Chondrocyte (in vitro differentiated cells): ENCODE measurements at regions not wholly inside any gene's neighbourhood (a gene's known extent, or its start where the extent isn't known, plus 50 kb on each side); places are given as distances from the start of the nearest gene placed in this dataset.

Source experiments
- DNase-seq: peaks from one replicate; pipeline ENCODE4 v3.0.0; 2021; ENCODE audit warnings: mixed read lengths, low spot score
- H3K27ac Mint-ChIP-seq: one replicate; pipeline ENCODE4 v1.8.0; 2021; ENCODE audit warnings: mild to moderate bottlenecking, moderate library complexity, mixed read lengths; ENCODE audit not compliant: unreplicated experiment
- H3K27me3 Mint-ChIP-seq: 2 replicates; pipeline ENCODE4 v1.8.0; 2021; ENCODE audit warnings: low read depth, mixed read lengths
- H3K36me3 Mint-ChIP-seq: 2 replicates; pipeline ENCODE4 v1.8.0; 2021; ENCODE audit warnings: low read depth, mixed read lengths
- H3K4me1 Mint-ChIP-seq: 2 replicates; pipeline ENCODE4 v1.8.0; 2021; ENCODE audit warnings: low read depth, mild to moderate bottlenecking, mixed read lengths
- H3K4me3 Mint-ChIP-seq: one replicate; pipeline ENCODE4 v1.8.0; 2021; ENCODE audit warnings: mild to moderate bottlenecking, moderate library complexity, mixed read lengths; ENCODE audit not compliant: unreplicated experiment
- H3K9me3 Mint-ChIP-seq: 2 replicates; pipeline ENCODE4 v1.8.0; 2021; ENCODE audit warnings: low read depth, mixed read lengths
- TF ChIP-seq, protein P1 (sequence below): fragments of 200-600 bp; sonication (generic); IDR thresholded peaks from 2 replicates; pipeline ENCODE4 v1.5.0; 2021; ENCODE audit warnings: antibody characterized with exemption, mild to moderate bottlenecking, moderate library complexity

- Mint-ChIP-seq H3K27me3 (peaks cover 3% of the 10 kb centered on the region), H3K9me3 (peaks cover 7% of the 10 kb centered on the region), H3K4me1 (peaks cover 10% of the 10 kb centered on the region), H3K4me3 (no peak overlapping the region), H3K27ac (no peak overlapping the region), H3K36me3 (peaks cover 2% of the 10 kb centered on the region)
- no peak for DNase-seq
- TF ChIP-seq, protein P1, sequence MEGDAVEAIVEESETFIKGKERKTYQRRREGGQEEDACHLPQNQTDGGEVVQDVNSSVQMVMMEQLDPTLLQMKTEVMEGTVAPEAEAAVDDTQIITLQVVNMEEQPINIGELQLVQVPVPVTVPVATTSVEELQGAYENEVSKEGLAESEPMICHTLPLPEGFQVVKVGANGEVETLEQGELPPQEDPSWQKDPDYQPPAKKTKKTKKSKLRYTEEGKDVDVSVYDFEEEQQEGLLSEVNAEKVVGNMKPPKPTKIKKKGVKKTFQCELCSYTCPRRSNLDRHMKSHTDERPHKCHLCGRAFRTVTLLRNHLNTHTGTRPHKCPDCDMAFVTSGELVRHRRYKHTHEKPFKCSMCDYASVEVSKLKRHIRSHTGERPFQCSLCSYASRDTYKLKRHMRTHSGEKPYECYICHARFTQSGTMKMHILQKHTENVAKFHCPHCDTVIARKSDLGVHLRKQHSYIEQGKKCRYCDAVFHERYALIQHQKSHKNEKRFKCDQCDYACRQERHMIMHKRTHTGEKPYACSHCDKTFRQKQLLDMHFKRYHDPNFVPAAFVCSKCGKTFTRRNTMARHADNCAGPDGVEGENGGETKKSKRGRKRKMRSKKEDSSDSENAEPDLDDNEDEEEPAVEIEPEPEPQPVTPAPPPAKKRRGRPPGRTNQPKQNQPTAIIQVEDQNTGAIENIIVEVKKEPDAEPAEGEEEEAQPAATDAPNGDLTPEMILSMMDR, result no peak
These were observed 57.2 kb upstream of the COMTD1 start for GRCh38 chr10:75292794-75293445.

DNA sequence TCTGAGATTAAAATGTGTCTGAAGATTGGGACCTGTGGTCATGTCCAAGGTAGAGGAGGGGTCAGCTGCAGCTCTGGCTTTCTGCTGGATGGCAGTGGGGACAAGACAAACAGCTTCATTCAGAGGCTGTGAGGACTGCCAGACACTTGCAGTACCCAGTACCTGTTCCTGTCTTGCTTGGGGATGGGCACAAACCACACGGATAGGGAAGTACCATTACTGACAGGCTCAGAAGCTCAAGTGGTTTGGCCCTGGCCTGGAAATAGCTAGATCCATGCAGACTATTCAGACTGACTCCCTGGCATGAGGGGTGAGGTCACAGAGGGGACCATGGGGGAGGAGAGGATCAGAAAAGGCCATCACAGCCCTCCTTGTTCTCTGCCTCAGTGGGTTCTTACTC lies 56.0 kb upstream of the COMTD1 start:
- Mint-ChIP-seq H3K4me3 (no peak overlapping the region), H3K27me3 (peaks cover 3% of the 10 kb centered on the region), H3K4me1 (peaks cover 10% of the 10 kb centered on the region), H3K9me3 (peaks cover 9% of the 10 kb centered on the region), H3K36me3 (peaks cover 2% of the 10 kb centered on the region), H3K27ac (no peak overlapping the region)
- TF ChIP-seq, protein P1, result no peak
- no peak for DNase-seq

DNA sequence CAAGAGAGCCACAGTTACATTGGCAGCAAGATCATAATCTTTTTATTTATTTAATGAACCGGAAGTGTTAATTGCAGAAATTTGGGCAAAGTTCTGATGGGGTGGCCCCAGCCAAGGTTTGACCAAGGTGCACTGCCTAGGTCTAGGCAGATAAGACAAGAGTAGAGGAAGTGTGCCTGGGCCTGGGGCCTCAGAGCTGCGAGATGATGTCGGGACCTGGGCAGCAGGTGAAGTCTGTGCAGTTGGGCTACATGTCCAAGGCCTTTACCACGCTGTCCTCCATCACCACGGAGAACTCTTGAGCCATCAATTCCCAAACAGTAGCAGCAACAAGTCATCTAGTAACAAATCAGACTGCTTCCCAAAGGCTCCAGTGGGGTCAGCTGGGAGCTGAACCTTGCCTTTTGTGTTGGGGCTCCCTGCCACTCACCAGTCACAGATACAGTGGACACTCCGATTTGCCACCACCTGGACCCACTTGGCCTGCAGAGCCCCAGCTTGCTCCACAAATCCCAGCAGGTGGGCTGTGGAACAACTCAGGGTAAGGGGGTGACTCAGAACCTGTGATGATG lies 52.5 kb upstream of the COMTD1 start:
- Mint-ChIP-seq H3K27ac (no peak overlapping the region), H3K4me1 (peaks cover 13% of the 10 kb centered on the region), H3K36me3 (peaks cover 2% of the 10 kb centered on the region), H3K27me3 (peaks cover 5% of the 10 kb centered on the region), H3K4me3 (no peak overlapping the region), H3K9me3 (peaks cover 9% of the 10 kb centered on the region)
- DNase-seq, result no peak
- TF ChIP-seq, protein P1, result no peak

GRCh38 chr10:75287697-75288096 lies 51.9 kb upstream of the COMTD1 start:
- TF ChIP-seq, protein P1, result no peak
- DNase-seq, result no peak
- Mint-ChIP-seq H3K4me1 (peaks cover 18% of the 10 kb centered on the region), H3K36me3 (peaks cover 2% of the 10 kb centered on the region), H3K27ac (no peak overlapping the region), H3K9me3 (peaks cover 9% of the 10 kb centered on the region), H3K27me3 (peaks cover 5% of the 10 kb centered on the region), H3K4me3 (no peak overlapping the region)

DNA sequence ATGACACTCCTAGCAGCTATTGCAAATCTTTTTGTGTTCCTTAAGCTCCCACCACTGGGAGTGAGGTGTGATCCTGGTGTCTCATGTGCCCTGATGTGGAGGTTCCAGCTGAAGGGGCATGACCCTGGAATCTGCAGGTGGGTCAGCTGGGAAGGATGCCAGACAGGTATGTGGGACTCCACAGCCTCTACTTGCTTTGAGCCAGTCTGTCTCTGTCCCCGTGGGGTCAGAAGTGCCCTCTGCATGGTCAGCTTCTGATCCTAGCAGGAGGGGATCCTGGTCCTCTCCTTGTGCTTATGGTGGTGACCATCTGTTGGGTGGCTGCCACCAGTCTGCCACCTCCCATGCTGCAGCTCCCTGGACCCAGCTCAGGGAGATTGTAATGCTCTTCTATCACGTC lies 51.1 kb upstream of the COMTD1 start:
- Mint-ChIP-seq H3K9me3 (peaks cover 9% of the 10 kb centered on the region), H3K4me3 (no peak overlapping the region), H3K27me3 (peaks cover 4% of the 10 kb centered on the region), H3K4me1 (peaks cover 18% of the 10 kb centered on the region), H3K36me3 (peaks cover 1% of the 10 kb centered on the region), H3K27ac (no peak overlapping the region)
- DNase-seq, result no peak
- TF ChIP-seq, protein P1, result no peak
